ENCODE measurements at regions not wholly inside any gene's neighbourhood (a gene's known extent, or its start where the extent isn't known, plus 50 kb on each side); places are given as distances from the start of the nearest gene placed in this dataset.

- no peak for TF ChIP-seq CTCF (IDR thresholded peaks at IDR 0.05)
- TF ChIP-seq POLR2AphosphoS5 (IDR thresholded peaks at IDR 0.05) = no peak
These were observed 358.9 kb downstream of the RPS6KC1 start for GRCh38 chr1:213409971-213410370.
